Mesothelial cell of epicardium (in vitro differentiated cells): ENCODE measurements at regions not wholly inside any gene's neighbourhood (a gene's known extent, or its start where the extent isn't known, plus 50 kb on each side); places are given as distances from the start of the nearest gene placed in this dataset.

Experiments
- DNase-seq, 2 experiments: peaks; one replicate each; pipeline ENCODE4 v3.0.0; 2021; ENCODE audit warnings: low spot score in 2 of 2; ENCODE audit not compliant: unreplicated experiment in 2 of 2
- H3K27ac Mint-ChIP-seq: 2 replicates; pipeline ENCODE4 v1.8.0; 2021; ENCODE audit warnings: mixed read lengths
- H3K27me3 Mint-ChIP-seq: 2 replicates; pipeline ENCODE4 v1.8.0; 2021; ENCODE audit warnings: low read depth, mixed read lengths
- H3K36me3 Mint-ChIP-seq: 2 replicates; pipeline ENCODE4 v1.8.0; 2021; ENCODE audit warnings: mixed read lengths
- H3K4me1 Mint-ChIP-seq: 2 replicates; pipeline ENCODE4 v1.8.0; 2021; ENCODE audit warnings: mixed read lengths
- H3K4me3 Mint-ChIP-seq: 2 replicates; pipeline ENCODE4 v1.8.0; 2021; ENCODE audit warnings: mild to moderate bottlenecking, moderate library complexity, mixed read lengths
- H3K9me3 Mint-ChIP-seq: 2 replicates; pipeline ENCODE4 v1.8.0; 2021; ENCODE audit warnings: mixed read lengths
- CTCF ChIP-seq: fragments of 200-600 bp; sonication (generic); IDR thresholded peaks from one replicate; pipeline ENCODE4 v1.5.0; 2021; ENCODE audit warnings: antibody characterized with exemption; ENCODE audit not compliant: unreplicated experiment

DNA sequence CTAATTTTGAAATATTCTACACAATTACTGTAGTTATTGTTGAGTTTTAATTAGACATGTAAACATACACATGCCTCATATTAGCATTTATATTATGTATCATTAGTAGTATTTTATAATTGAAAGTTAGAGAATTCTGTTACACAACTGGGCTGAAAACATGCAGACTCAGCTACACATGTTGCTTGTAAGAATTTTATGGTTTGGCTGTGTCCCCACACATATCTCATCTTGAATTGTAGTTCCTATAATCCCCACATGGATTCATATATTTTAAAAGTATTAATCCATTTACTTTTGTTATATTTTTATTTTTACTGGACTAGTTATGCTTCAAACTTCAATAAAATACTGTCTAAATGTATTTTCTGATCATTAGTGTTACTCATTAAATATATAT, 2075.3 kb upstream of the C9orf72 start:
- TF ChIP-seq CTCF: no peak
- H3K9me3 Mint-ChIP-seq: no peaks in the 10 kb centered on the region
- no peaks in the 10 kb centered on the region for H3K4me1 Mint-ChIP-seq
- H3K36me3 Mint-ChIP-seq: no peaks in the 10 kb centered on the region
- no peak overlapping the region for H3K27ac Mint-ChIP-seq
- no peak for DNase-seq
- no peaks in the 10 kb centered on the region for H3K27me3 Mint-ChIP-seq
- no peak overlapping the region for H3K4me3 Mint-ChIP-seq

GRCh38 chr9:29656641-29657406, 2083.5 kb upstream of the C9orf72 start:
- Mint-ChIP-seq H3K36me3 (no peaks in the 10 kb centered on the region), H3K4me1 (no peaks in the 10 kb centered on the region), H3K9me3 (peaks cover 11% of the 10 kb centered on the region), H3K27me3 (no peaks in the 10 kb centered on the region), H3K4me3 (no peak overlapping the region), H3K27ac (no peak overlapping the region)
- no peak for DNase-seq
- TF ChIP-seq CTCF: no peak

DNA sequence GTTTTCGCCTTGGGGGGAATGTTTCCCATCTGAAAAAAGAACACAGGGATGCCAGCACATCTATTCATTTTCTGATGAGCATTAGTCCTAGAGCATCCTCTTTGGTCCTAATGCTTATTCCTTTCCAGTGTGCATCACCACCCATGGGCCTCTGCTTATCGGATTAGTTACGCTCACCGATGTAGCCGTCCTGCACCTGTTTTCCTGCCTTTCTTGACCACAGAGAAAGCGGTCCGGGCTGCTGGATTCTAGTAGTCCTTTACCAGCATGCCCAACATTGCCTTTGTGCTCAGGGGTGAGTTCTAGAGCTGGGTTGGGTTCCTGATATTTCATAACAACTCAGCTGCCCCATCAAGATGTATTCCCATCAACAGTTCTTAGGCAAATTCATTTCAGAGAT, 2084.5 kb upstream of the C9orf72 start:
- Mint-ChIP-seq H3K4me1 (no peaks in the 10 kb centered on the region), H3K4me3 (no peak overlapping the region), H3K27ac (no peak overlapping the region), H3K9me3 (peaks cover 11% of the 10 kb centered on the region), H3K36me3 (no peaks in the 10 kb centered on the region), H3K27me3 (no peaks in the 10 kb centered on the region)
- no peak for TF ChIP-seq CTCF
- no peak for DNase-seq

- Mint-ChIP-seq H3K4me1 (no peaks in the 10 kb centered on the region), H3K4me3 (no peak overlapping the region), H3K27me3 (no peaks in the 10 kb centered on the region), H3K27ac (no peak overlapping the region), H3K9me3 (peaks cover 11% of the 10 kb centered on the region), H3K36me3 (no peaks in the 10 kb centered on the region)
- no peak for DNase-seq
- TF ChIP-seq CTCF: no peak
Observed at GRCh38 chr9:29659014-29659413, 2085.7 kb upstream of the C9orf72 start.

DNA sequence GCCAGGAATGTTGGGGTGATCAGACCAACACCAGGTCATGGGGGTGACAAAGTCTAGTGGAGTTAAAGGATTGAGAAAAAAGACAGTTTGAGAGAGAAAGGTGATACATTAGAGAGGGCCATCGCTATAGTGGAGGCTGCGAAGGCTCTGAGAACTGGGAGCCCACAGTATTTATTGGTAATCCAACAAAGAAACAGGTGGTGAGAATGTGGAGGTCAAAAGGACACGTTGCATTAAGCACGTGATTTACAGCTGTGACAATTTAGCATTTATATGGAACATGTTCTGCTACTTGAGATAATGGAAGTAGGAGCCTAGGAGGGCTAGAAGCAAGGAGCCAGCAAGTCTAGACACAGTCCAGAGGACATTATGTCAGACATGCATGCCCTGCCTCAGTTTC, 2086.5 kb upstream of the C9orf72 start:
- DNase-seq: no peak
- Mint-ChIP-seq H3K9me3 (peaks cover 10% of the 10 kb centered on the region), H3K36me3 (no peaks in the 10 kb centered on the region), H3K27ac (peak overlapping the region; percentile 78), H3K4me3 (peak overlapping the region; percentile 24), H3K27me3 (no peaks in the 10 kb centered on the region), H3K4me1 (no peaks in the 10 kb centered on the region)
- TF ChIP-seq CTCF: no peak
